B cell (primary cell): ENCODE measurements at regions not wholly inside any gene's neighbourhood (a gene's known extent, or its start where the extent isn't known, plus 50 kb on each side); places are given as distances from the start of the nearest gene placed in this dataset.
"Not testable (repeated sequence)": the region's sequence is repeated elsewhere in the genome, so short reads cannot be mapped to it uniquely, and the experiment has no call there.

Experiments
- ATAC-seq: fragments of 200-7000 bp; cut with Tn5 transposase; one replicate; pipeline ENCODE4 v1.10.0; 2021; ENCODE audit warnings: low read depth, mild to moderate bottlenecking, moderate number of reproducible peaks, moderate library complexity
- CTCF ChIA-PET: fragments of 350-600 bp; sonication (Branson Sonifier 250); formaldehyde crosslinking; loops from one replicate; lab custom pipeline; 2021; ENCODE audit warnings: antibody characterized with exemption, inconsistent platforms; lab: Charles Lee
- POLR2A ChIA-PET: fragments of 350-600 bp; sonication (Branson Sonifier 250); formaldehyde crosslinking; loops from one replicate; lab custom pipeline; 2021; ENCODE audit warnings: antibody characterized with exemption; lab: Charles Lee
- DNase-seq: peaks from one replicate; pipeline ENCODE4 v3.0.0; 2013
- H2AFZ ChIP-seq: 2 replicates; pipeline ENCODE4 v1.6.1; 2012; ENCODE audit warnings: mild to moderate bottlenecking, low read depth, low read length; ENCODE audit not compliant: insufficient read depth, poor library complexity, severe bottlenecking
- H3K27ac ChIP-seq, 2 donors: 1 replicate in 1 of 2; 2 replicates in 1 of 2; pipeline ENCODE4 v1.5.1; 2012 to 2013; ENCODE audit warnings: low read length in 2 of 2, mild to moderate bottlenecking in 2 of 2, moderate library complexity in 1 of 2
- H3K27me3 ChIP-seq, 4 experiments: fragments of 200-600 bp in 1 of 4; sonication (generic) in 1 of 4; replicated peaks in 1 of 4; 1 replicate in 2 of 4; 2 replicates in 2 of 4; pipeline versions ENCODE4 v1.6.1 to v1.7.0; 2013 to 2016; ENCODE audit warnings: low read length in 3 of 4, mild to moderate bottlenecking in 2 of 4, mixed read lengths in 1 of 4, moderate library complexity in 1 of 4; ENCODE audit not compliant: insufficient read depth in 4 of 4, control insufficient read depth in 3 of 4; ENCODE audit errors: control extremely low read depth in 1 of 4
- H3K36me3 ChIP-seq, 2 experiments: replicated peaks in 1 of 2; 1 replicate in 1 of 2; 2 replicates in 1 of 2; pipeline versions ENCODE4 v1.6.1 to v1.7.1; 2013; ENCODE audit warnings: low read length in 1 of 2; ENCODE audit not compliant: insufficient read depth in 2 of 2, control insufficient read depth in 1 of 2; ENCODE audit errors: control extremely low read depth in 1 of 2, extremely low read depth in 1 of 2
- H3K4me1 ChIP-seq, 2 donors: fragments of 200-600 bp in 1 of 2; sonication (generic) in 1 of 2; 1 replicate in 1 of 2; 2 replicates in 1 of 2; pipeline versions ENCODE4 v1.5.1 to v1.6.1; 2013 to 2017; ENCODE audit warnings: low read length in 2 of 2; ENCODE audit not compliant: control insufficient read depth in 2 of 2, insufficient read depth in 2 of 2
- H3K4me2 ChIP-seq: replicated peaks from 2 replicates; pipeline ENCODE3; 2012; ENCODE audit warnings: mild to moderate bottlenecking, low read depth, low read length; ENCODE audit not compliant: poor library complexity, severe bottlenecking
- H3K4me3 ChIP-seq, 5 experiments: fragments of 200-600 bp in 1 of 5; sonication (generic) in 1 of 5; 1 replicate in 3 of 5; 2 replicates in 2 of 5; pipeline versions ENCODE4 v1.5.1 to v1.7.0; 2011 to 2016; ENCODE audit warnings: low read length in 4 of 5, mild to moderate bottlenecking in 4 of 5, low read depth in 2 of 5, control low read depth in 1 of 5, moderate library complexity in 1 of 5; ENCODE audit not compliant: insufficient read depth in 1 of 5; ENCODE audit errors: control extremely low read depth in 1 of 5, extremely low read depth in 1 of 5
- H3K79me2 ChIP-seq: fragments of 200-600 bp; sonication (generic); one replicate; pipeline ENCODE4 v1.6.0; 2016; ENCODE audit warnings: low read length; ENCODE audit not compliant: control insufficient read depth, insufficient read depth
- H3K9ac ChIP-seq: fragments of 200-600 bp; sonication (generic); 2 replicates; pipeline ENCODE4 v1.6.1; 2017; ENCODE audit warnings: mild to moderate bottlenecking, low read length, moderate library complexity
- H3K9me3 ChIP-seq, 3 donors: one replicate each; pipeline versions ENCODE4 v1.6.1 to v1.7.1; 2013; ENCODE audit warnings: low read length in 2 of 3; ENCODE audit not compliant: control insufficient read depth in 2 of 3, insufficient read depth in 1 of 3; ENCODE audit errors: control extremely low read depth in 1 of 3
- H4K20me1 ChIP-seq: 2 replicates; pipeline ENCODE4 v1.6.0; 2012; ENCODE audit warnings: mild to moderate bottlenecking, low read length; ENCODE audit not compliant: insufficient read depth, control insufficient read depth, poor library complexity, severe bottlenecking
- H3K27ac Mint-ChIP-seq: one replicate; pipeline ENCODE4 v1.8.0; 2021; ENCODE audit warnings: mixed read lengths
- H3K27me3 Mint-ChIP-seq: one replicate; pipeline ENCODE4 v1.8.0; 2021; ENCODE audit warnings: mixed read lengths
- H3K4me1 Mint-ChIP-seq: one replicate; pipeline ENCODE4 v1.8.0; 2021; ENCODE audit warnings: mixed read lengths
- H3K4me3 Mint-ChIP-seq: one replicate; pipeline ENCODE4 v1.8.0; 2021; ENCODE audit warnings: mixed read lengths
- H3K9me3 Mint-ChIP-seq: one replicate; pipeline ENCODE4 v1.8.0; 2022; ENCODE audit warnings: mixed read lengths; ENCODE audit not compliant: insufficient read depth
- CTCF ChIP-seq: fragments of 200-600 bp; IDR thresholded peaks from one replicate; pipeline ENCODE4 v1.8.0; 2022; ENCODE audit warnings: antibody characterized with exemption, mild to moderate bottlenecking
- EZH2 ChIP-seq: IDR thresholded peaks from 2 replicates; pipeline ENCODE4 v1.6.1; 2012; ENCODE audit warnings: borderline replicate concordance, low read depth, mild to moderate bottlenecking, moderate library complexity, low read length; ENCODE audit not compliant: insufficient read depth, poor library complexity, severe bottlenecking
- WGBS: methylation state at CpG from one replicate; pipeline ENCODE4 v1.1.5; 2013; ENCODE audit warnings: missing lambda C conversion rate; ENCODE audit not compliant: insufficient coverage; 5-methylcytosine and 5-hydroxymethylcytosine counted together
- intact Hi-C: fragments of 100-400 bp; cut with micrococcal nuclease; formaldehyde crosslinking; loops from one replicate; pipeline ENCODE4 v1.10.0; 2022

- Histone ChIP-seq H2AFZ (no peak overlapping the region), H3K4me2 (no peak overlapping the region), H4K20me1 (no peaks in the 10 kb centered on the region), H3K79me2 (no peaks in the 10 kb centered on the region), H3K36me3 (no peaks in the 10 kb centered on the region), H3K9ac (no peak overlapping the region), H3K27me3 (peaks cover 0 to 13% (median 2%) of the 10 kb centered on the region in 4 experiments), H3K27ac (no peak overlapping the region), H3K4me1 (no peaks in the 10 kb centered on the region), H3K9me3 (peaks cover 0 to 2% (median 0%) of the 10 kb centered on the region in 3 donors), H3K4me3 (no peak overlapping the region)
- no peak for DNase-seq
- WGBS, result 60% methylated on average over 1 of the region's 4 CpGs
- H3K27me3 Mint-ChIP-seq, result peaks cover 27% of the 10 kb centered on the region
- intact Hi-C loops, result no loop called here
- TF ChIP-seq CTCF (no peak), EZH2 (no peak)
- H3K9me3 Mint-ChIP-seq, result no peaks in the 10 kb centered on the region
- no peak overlapping the region for H3K27ac Mint-ChIP-seq
- no peak for ATAC-seq
- POLR2A ChIA-PET, result no interaction called here
- H3K4me1 Mint-ChIP-seq, result no peaks in the 10 kb centered on the region
- no peak overlapping the region for H3K4me3 Mint-ChIP-seq
- CTCF ChIA-PET, result no interaction called here
Observed at GRCh38 chr1:203995228-203995627, 77.7 kb upstream of the SOX13 start.

GRCh38 chr1:203996126-203996525 is 76.8 kb upstream of the SOX13 start:
- Histone ChIP-seq H4K20me1 (no peaks in the 10 kb centered on the region), H3K9me3 (peaks cover 0 to 6% (median 0%) of the 10 kb centered on the region in 3 donors), H3K79me2 (no peaks in the 10 kb centered on the region), H3K27ac (no peak overlapping the region), H3K9ac (no peak overlapping the region), H3K27me3 (peaks cover 0 to 13% (median 2%) of the 10 kb centered on the region in 4 experiments), H3K4me2 (no peak overlapping the region), H3K36me3 (no peaks in the 10 kb centered on the region), H2AFZ (no peak overlapping the region), H3K4me1 (no peaks in the 10 kb centered on the region), H3K4me3 (no peak overlapping the region)
- POLR2A ChIA-PET, result no interaction called here
- CTCF ChIA-PET, result no interaction called here
- no peaks in the 10 kb centered on the region for H3K9me3 Mint-ChIP-seq
- H3K4me1 Mint-ChIP-seq, result peaks cover 2% of the 10 kb centered on the region
- peaks cover 27% of the 10 kb centered on the region for H3K27me3 Mint-ChIP-seq
- H3K27ac Mint-ChIP-seq, result no peak overlapping the region
- 67% methylated on average over 3 of the region's 4 CpGs for WGBS
- no peak for ATAC-seq
- no peak for DNase-seq
- intact Hi-C loops, result no loop called here
- no peak overlapping the region for H3K4me3 Mint-ChIP-seq
- TF ChIP-seq EZH2 (no peak), CTCF (no peak)

GRCh38 chr1:203998571-203998970 is 74.3 kb upstream of the SOX13 start:
- H3K36me3 ChIP-seq, intact Hi-C loops, H3K27ac Mint-ChIP-seq, H3K4me1 ChIP-seq, ATAC-seq, H3K4me3 ChIP-seq, H3K4me3 Mint-ChIP-seq, H3K9me3 Mint-ChIP-seq, POLR2A ChIA-PET, H3K27ac ChIP-seq, H3K9ac ChIP-seq, H2AFZ ChIP-seq, DNase-seq, H3K79me2 ChIP-seq, H3K4me2 ChIP-seq, H3K4me1 Mint-ChIP-seq, H4K20me1 ChIP-seq, H3K9me3 ChIP-seq, CTCF ChIA-PET: not testable (repeated sequence)
- peaks cover 0 to 13% (median 2%) of the 10 kb centered on the region in 4 experiments for H3K27me3 ChIP-seq
- peaks cover 18% of the 10 kb centered on the region for H3K27me3 Mint-ChIP-seq
- WGBS, result 88% methylated on average over 4 of the region's 5 CpGs
